GM13976 (cell line): ENCODE measurements at regions not wholly inside any gene's neighbourhood (a gene's known extent, or its start where the extent isn't known, plus 50 kb on each side); places are given as distances from the start of the nearest gene placed in this dataset.

Experiments
- DNase-seq: peaks from one replicate; pipeline ENCODE4 v3.0.0; 2012; ENCODE audit warnings: low spot score
- CTCF ChIP-seq: IDR thresholded peaks from 2 replicates; pipeline ENCODE4 v1.5.1; 2012; ENCODE audit warnings: borderline replicate concordance, mild to moderate bottlenecking; ENCODE audit not compliant: insufficient read depth; ENCODE audit errors: extremely low read depth, missing control alignments, control extremely low read depth
- in situ Hi-C: fragments of 300-500 bp; cut with MboI; formaldehyde crosslinking; loops from one replicate; pipeline ENCODE4 v1.12.0; 2022; ENCODE audit warnings: low sequenced_read_pairs, mixed read lengths, inconsistent platforms; ENCODE audit not compliant: unreplicated experiment

GRCh38 chr1:69459244-69459643 is 108.5 kb upstream of the LRRC7 start:
- TF ChIP-seq CTCF = no peak
- in situ Hi-C loops = no loop called here
- DNase-seq = no peak

- no peak for DNase-seq
- in situ Hi-C loops = no loop called here
- no peak for TF ChIP-seq CTCF
Measured at GRCh38 chr1:69475021-69475420, 92.7 kb upstream of the LRRC7 start.

- in situ Hi-C loops = no loop called here
- no peak for DNase-seq
- no peak for TF ChIP-seq CTCF
Measured at GRCh38 chr1:69479734-69480133, 88.0 kb upstream of the LRRC7 start.

GRCh38 chr1:69483246-69483645 is 84.5 kb upstream of the LRRC7 start:
- in situ Hi-C loops = no loop called here
- no peak for TF ChIP-seq CTCF
- DNase-seq = no peak

- no peak for DNase-seq
- TF ChIP-seq CTCF = no peak
- in situ Hi-C loops = no loop called here
Measured at GRCh38 chr1:69485616-69486015, 82.1 kb upstream of the LRRC7 start.

GRCh38 chr1:69491416-69491815 is 76.3 kb upstream of the LRRC7 start:
- no peak for TF ChIP-seq CTCF
- in situ Hi-C loops = no loop called here
- no peak for DNase-seq

- no peak for DNase-seq
- in situ Hi-C loops = no loop called here
- TF ChIP-seq CTCF = no peak
Measured at GRCh38 chr1:69492286-69492685, 75.4 kb upstream of the LRRC7 start.
